T-cell (primary cell): ENCODE measurements at regions not wholly inside any gene's neighbourhood (a gene's known extent, or its start where the extent isn't known, plus 50 kb on each side); places are given as distances from the start of the nearest gene placed in this dataset.
A peak's percentile ranks its signal among the peaks of the same experiment; 100 is the strongest.

ENCODE experiments used
- ATAC-seq, 4 experiments: fragments of 200-7000 bp in 3 of 4; fragments of 150-1000 bp in 1 of 4; cut with Tn5 transposase; replicated peaks in 1 of 4; 1 replicate in 3 of 4; 2 replicates in 1 of 4; pipeline ENCODE4 v1.10.0; 2021; ENCODE audit warnings: moderate library complexity in 3 of 4, mild to moderate bottlenecking in 2 of 4, moderate number of reproducible peaks in 1 of 4
- CTCF ChIA-PET, 2 donors: fragments of 300-600 bp; sonication (Branson Sonifier 250); formaldehyde crosslinking; loops; one replicate each; lab custom pipeline; 2022; ENCODE audit warnings: antibody characterized with exemption in 2 of 2; lab: Charles Lee
- POLR2A ChIA-PET, 2 donors: fragments of 300-600 bp; sonication (Branson Sonifier 250); formaldehyde crosslinking; loops; one replicate each; lab custom pipeline; 2022; ENCODE audit warnings: antibody characterized with exemption in 2 of 2; lab: Charles Lee
- DNase-seq, 35 experiments: peaks; one replicate each; pipeline versions ENCODE4 v3.0.0 to v3.0.0-alpha.2; 2013 to 2023
- H3K27ac ChIP-seq: one replicate; pipeline ENCODE4 v1.5.1; 2013; ENCODE audit warnings: low read length
- H3K27me3 ChIP-seq, 2 experiments: replicated peaks in 1 of 2; 1 replicate in 1 of 2; 2 replicates in 1 of 2; pipeline versions ENCODE4 v1.6.1 to v1.7.0; 2013; ENCODE audit warnings: low read length in 1 of 2, mixed read lengths in 1 of 2; ENCODE audit not compliant: control insufficient read depth in 2 of 2, insufficient read depth in 2 of 2; ENCODE audit errors: extremely low read depth in 1 of 2
- H3K36me3 ChIP-seq, 2 donors: 1 replicate in 1 of 2; 2 replicates in 1 of 2; pipeline versions ENCODE4 v1.6.1 to v1.7.0; 2013; ENCODE audit warnings: low read length in 1 of 2; ENCODE audit not compliant: control insufficient read depth in 2 of 2, insufficient read depth in 1 of 2; ENCODE audit errors: extremely low read depth in 1 of 2
- H3K4me1 ChIP-seq, 2 experiments: 1 replicate in 1 of 2; 2 replicates in 1 of 2; pipeline versions ENCODE4 v1.6.1 to v1.7.0; 2013; ENCODE audit warnings: low read length in 2 of 2, mixed read lengths in 1 of 2; ENCODE audit not compliant: insufficient read depth in 2 of 2, control insufficient read depth in 1 of 2; ENCODE audit errors: extremely low read depth in 1 of 2
- H3K4me3 ChIP-seq, 2 donors: 1 replicate in 1 of 2; 2 replicates in 1 of 2; pipeline versions ENCODE4 v1.5.1 to v1.7.0; 2013; ENCODE audit warnings: mild to moderate bottlenecking in 2 of 2, low read length in 1 of 2, moderate library complexity in 1 of 2; ENCODE audit not compliant: control insufficient read depth in 1 of 2; ENCODE audit errors: extremely low read depth in 1 of 2
- H3K9me3 ChIP-seq: 2 replicates; pipeline ENCODE4 v1.7.0; 2013
- H3K27ac Mint-ChIP-seq, 2 donors: one replicate each; pipeline ENCODE4 v1.8.0; 2020 to 2021; ENCODE audit warnings: mild to moderate bottlenecking in 2 of 2, mixed read lengths in 2 of 2
- H3K27me3 Mint-ChIP-seq, 2 donors: one replicate each; pipeline ENCODE4 v1.8.0; 2021 to 2022; ENCODE audit warnings: mixed read lengths in 2 of 2
- H3K36me3 Mint-ChIP-seq: one replicate; pipeline ENCODE4 v1.8.0; 2021; ENCODE audit warnings: mixed read lengths
- H3K4me1 Mint-ChIP-seq, 3 donors: one replicate each; pipeline ENCODE4 v1.8.0; 2020 to 2022; ENCODE audit warnings: mixed read lengths in 3 of 3, mild to moderate bottlenecking in 1 of 3
- H3K4me3 Mint-ChIP-seq, 3 donors: one replicate each; pipeline ENCODE4 v1.8.0; 2020 to 2022; ENCODE audit warnings: mild to moderate bottlenecking in 3 of 3, mixed read lengths in 3 of 3, moderate library complexity in 3 of 3
- H3K9me3 Mint-ChIP-seq, 3 donors: one replicate each; pipeline ENCODE4 v1.8.0; 2020 to 2022; ENCODE audit warnings: mixed read lengths in 3 of 3
- WGBS: methylation state at CpG from one replicate; pipeline ENCODE4 v1.1.5; 2013; ENCODE audit warnings: missing lambda C conversion rate; ENCODE audit not compliant: insufficient coverage; 5-methylcytosine and 5-hydroxymethylcytosine counted together

GRCh38 chr10:128855618-128856428, 611.2 kb upstream of the MGMT start:
- CTCF ChIA-PET, result no interaction called here
- H3K36me3 Mint-ChIP-seq, result no peaks in the 10 kb centered on the region
- no peaks in the 10 kb centered on the region for H3K4me1 Mint-ChIP-seq
- H3K27ac ChIP-seq, result no peak overlapping the region
- peak in 1 of 4 experiments; percentile 6 for ATAC-seq
- no peak overlapping the region for H3K27ac Mint-ChIP-seq
- H3K27me3 Mint-ChIP-seq, result peaks cover 3% of the 10 kb centered on the region in 2 donors
- H3K4me3 ChIP-seq, result no peak overlapping the region
- no peak overlapping the region for H3K4me3 Mint-ChIP-seq
- H3K4me1 ChIP-seq, result no peaks in the 10 kb centered on the region
- H3K9me3 Mint-ChIP-seq, result no peaks in the 10 kb centered on the region
- POLR2A ChIA-PET, result no interaction called here
- 77% methylated on average over 11 of the region's 14 CpGs for WGBS
- no peaks in the 10 kb centered on the region for H3K9me3 ChIP-seq
- peaks cover 0 to 24% of the 10 kb centered on the region in 2 experiments for H3K27me3 ChIP-seq
- no peak for DNase-seq
- H3K36me3 ChIP-seq, result no peaks in the 10 kb centered on the region

- H3K27me3 ChIP-seq, result peaks cover 0 to 21% of the 10 kb centered on the region in 2 experiments
- peak in 1 of 35 experiments; percentile 14 for DNase-seq
- Mint-ChIP-seq H3K27ac (no peak overlapping the region), H3K4me3 (no peak overlapping the region), H3K27me3 (peaks cover 1 to 3% of the 10 kb centered on the region in 2 donors), H3K9me3 (no peaks in the 10 kb centered on the region), H3K4me1 (no peaks in the 10 kb centered on the region), H3K36me3 (no peaks in the 10 kb centered on the region)
- 90% methylated on average over 2 of the region's 8 CpGs for WGBS
- POLR2A ChIA-PET, result no interaction called here
- H3K4me1 ChIP-seq, result no peaks in the 10 kb centered on the region
- CTCF ChIA-PET, result no interaction called here
- ATAC-seq, result no peak
- H3K36me3 ChIP-seq, result no peaks in the 10 kb centered on the region
- H3K9me3 ChIP-seq, result no peaks in the 10 kb centered on the region
- H3K27ac ChIP-seq, result no peak overlapping the region
- H3K4me3 ChIP-seq, result no peak overlapping the region
Measured at GRCh38 chr10:128859738-128860386, 607.2 kb upstream of the MGMT start.

GRCh38 chr10:128860574-128860973, 606.5 kb upstream of the MGMT start:
- Mint-ChIP-seq H3K9me3 (no peaks in the 10 kb centered on the region), H3K27ac (no peak overlapping the region), H3K4me3 (no peak overlapping the region), H3K4me1 (no peaks in the 10 kb centered on the region), H3K27me3 (peaks cover 1 to 3% of the 10 kb centered on the region in 2 donors), H3K36me3 (no peaks in the 10 kb centered on the region)
- no peak overlapping the region for H3K27ac ChIP-seq
- no peaks in the 10 kb centered on the region for H3K9me3 ChIP-seq
- no peak for ATAC-seq
- 68% methylated on average over 9 of the region's 9 CpGs for WGBS
- no peaks in the 10 kb centered on the region for H3K4me1 ChIP-seq
- H3K4me3 ChIP-seq, result no peak overlapping the region
- ChIA-PET POLR2A (no interaction called here), CTCF (no interaction called here)
- peaks cover 0 to 21% of the 10 kb centered on the region in 2 experiments for H3K27me3 ChIP-seq
- H3K36me3 ChIP-seq, result no peaks in the 10 kb centered on the region
- no peak for DNase-seq

DNA sequence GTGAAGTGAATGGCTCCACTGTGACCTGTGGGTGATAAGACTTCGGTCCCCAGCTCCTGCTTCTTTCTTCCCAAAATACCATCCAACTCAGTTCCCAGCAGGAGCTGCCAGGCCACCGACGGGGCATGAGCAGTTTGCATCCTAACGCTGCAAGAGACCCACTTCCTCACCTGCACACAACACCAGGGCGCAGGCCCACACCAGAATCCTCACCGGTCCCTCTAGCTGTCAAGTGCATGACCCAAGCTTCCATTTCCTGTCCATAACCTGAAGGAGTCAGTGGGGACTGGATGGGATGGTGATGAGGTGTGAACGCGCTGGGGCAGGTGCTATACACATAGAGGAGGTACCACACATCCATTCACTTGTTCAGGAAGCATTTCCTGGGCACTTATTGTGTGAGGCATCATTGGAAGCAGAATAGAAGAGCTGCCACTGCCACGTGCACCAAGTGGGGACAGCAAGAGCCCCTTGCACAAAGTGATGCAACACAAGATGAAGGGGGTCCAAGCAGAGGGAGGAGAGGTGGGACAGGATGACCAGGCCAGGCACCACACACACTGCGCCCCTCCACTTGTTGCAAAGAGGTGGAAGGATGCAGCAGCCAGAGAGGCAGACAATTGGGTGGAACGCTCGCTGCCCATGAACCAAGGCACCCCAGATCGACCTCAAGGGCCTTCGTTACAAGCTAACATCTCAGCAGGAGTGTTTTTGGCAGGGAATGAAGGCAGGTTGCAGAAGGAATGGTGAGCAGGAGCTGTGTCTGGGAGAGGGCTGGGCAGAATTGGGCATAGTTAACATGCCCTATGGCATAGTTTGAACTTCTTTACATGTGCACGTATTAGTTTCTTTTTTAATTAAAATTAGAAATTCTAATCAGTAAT, 605.8 kb upstream of the MGMT start:
- no peak overlapping the region for H3K4me3 Mint-ChIP-seq
- ATAC-seq (no peak), DNase-seq (no peak)
- peaks cover 0 to 15% of the 10 kb centered on the region in 2 experiments for H3K27me3 ChIP-seq
- no peaks in the 10 kb centered on the region for H3K9me3 ChIP-seq
- H3K27ac ChIP-seq, result no peak overlapping the region
- no peaks in the 10 kb centered on the region for H3K4me1 ChIP-seq
- H3K36me3 Mint-ChIP-seq, result no peaks in the 10 kb centered on the region
- no peaks in the 10 kb centered on the region for H3K4me1 Mint-ChIP-seq
- H3K27ac Mint-ChIP-seq, result no peak overlapping the region
- CTCF ChIA-PET, result no interaction called here
- H3K9me3 Mint-ChIP-seq, result no peaks in the 10 kb centered on the region
- peaks cover 1 to 2% of the 10 kb centered on the region in 2 donors for H3K27me3 Mint-ChIP-seq
- no peaks in the 10 kb centered on the region for H3K36me3 ChIP-seq
- H3K4me3 ChIP-seq, result no peak overlapping the region
- POLR2A ChIA-PET, result no interaction called here
- 82% methylated on average over 9 of the region's 15 CpGs for WGBS

GRCh38 chr10:128863411-128863810, 603.6 kb upstream of the MGMT start:
- Mint-ChIP-seq H3K9me3 (no peaks in the 10 kb centered on the region), H3K27ac (no peak overlapping the region), H3K36me3 (no peaks in the 10 kb centered on the region), H3K4me1 (no peaks in the 10 kb centered on the region), H3K27me3 (peaks cover 0 to 1% of the 10 kb centered on the region in 2 donors), H3K4me3 (no peak overlapping the region)
- ChIA-PET CTCF (no interaction called here), POLR2A (no interaction called here)
- Histone ChIP-seq H3K9me3 (no peaks in the 10 kb centered on the region), H3K4me1 (no peaks in the 10 kb centered on the region), H3K36me3 (no peaks in the 10 kb centered on the region), H3K27me3 (peaks cover 0 to 13% of the 10 kb centered on the region in 2 experiments), H3K4me3 (no peak overlapping the region), H3K27ac (no peak overlapping the region)
- WGBS, result 85% methylated on average over 4 of the region's 6 CpGs
- DNase-seq (no peak), ATAC-seq (no peak)

GRCh38 chr10:128863823-128864405, 603.1 kb upstream of the MGMT start:
- no peak overlapping the region for H3K4me3 Mint-ChIP-seq
- H3K36me3 ChIP-seq, result no peaks in the 10 kb centered on the region
- no peak overlapping the region for H3K27ac Mint-ChIP-seq
- H3K27me3 ChIP-seq, result peaks cover 0 to 13% of the 10 kb centered on the region in 2 experiments
- no peak for ATAC-seq
- H3K4me1 ChIP-seq, result no peaks in the 10 kb centered on the region
- no peak overlapping the region for H3K4me3 ChIP-seq
- ChIA-PET POLR2A (no interaction called here), CTCF (no interaction called here)
- no peaks in the 10 kb centered on the region for H3K9me3 ChIP-seq
- no peaks in the 10 kb centered on the region for H3K36me3 Mint-ChIP-seq
- H3K9me3 Mint-ChIP-seq, result no peaks in the 10 kb centered on the region
- no peak overlapping the region for H3K27ac ChIP-seq
- DNase-seq, result no peak
- no peaks in the 10 kb centered on the region for H3K4me1 Mint-ChIP-seq
- peaks cover 0 to 1% of the 10 kb centered on the region in 2 donors for H3K27me3 Mint-ChIP-seq
- WGBS, result 92% methylated on average over 5 of the region's 8 CpGs
